Fibroblast of lung (primary cell): ENCODE measurements at regions not wholly inside any gene's neighbourhood (a gene's known extent, or its start where the extent isn't known, plus 50 kb on each side); places are given as distances from the start of the nearest gene placed in this dataset.

Source experiments
- DNase-seq, 2 donors: peaks; one replicate each; pipeline versions ENCODE4 v3.0.0 to v3.0.0-alpha.2; 2010; ENCODE audit warnings: low read depth in 2 of 2
- H2AFZ ChIP-seq: 2 replicates; pipeline ENCODE4 v1.5.1; 2012; ENCODE audit warnings: low read length, control low read depth, inconsistent platforms
- H3K27ac ChIP-seq: 2 replicates; pipeline ENCODE4 v1.5.1; 2011; ENCODE audit warnings: low read length, control low read depth; ENCODE audit not compliant: insufficient read depth
- H3K27me3 ChIP-seq: 2 replicates; pipeline ENCODE4 v1.5.1; 2011; ENCODE audit warnings: mild to moderate bottlenecking, low read length; ENCODE audit not compliant: control insufficient read depth, insufficient read depth
- H3K36me3 ChIP-seq: 2 replicates; pipeline ENCODE4 v1.5.1; 2011; ENCODE audit warnings: low read length; ENCODE audit not compliant: control insufficient read depth, insufficient read depth
- H3K4me1 ChIP-seq: 2 replicates; pipeline ENCODE4 v1.5.1; 2011; ENCODE audit warnings: low read length; ENCODE audit not compliant: control insufficient read depth, insufficient read depth; ENCODE audit errors: extremely low read depth
- H3K4me2 ChIP-seq: 2 replicates; pipeline ENCODE4 v1.5.1; 2011; ENCODE audit warnings: low read length, control low read depth; ENCODE audit not compliant: insufficient read depth; ENCODE audit errors: extremely low read depth
- H3K4me3 ChIP-seq, 4 experiments: fragments of 200-600 bp in 1 of 4; sonication (generic) in 1 of 4; replicated peaks in 1 of 4; 2 replicates each; pipeline ENCODE4 v1.5.1; 2011 to 2016; ENCODE audit warnings: low read length in 4 of 4, low read depth in 3 of 4, mild to moderate bottlenecking in 3 of 4, control low read depth in 2 of 4, inconsistent platforms in 1 of 4, mixed read lengths in 1 of 4; ENCODE audit not compliant: insufficient read depth in 1 of 4; ENCODE audit errors: control extremely low read depth in 1 of 4
- H3K79me2 ChIP-seq: 2 replicates; pipeline ENCODE4 v1.5.1; 2012; ENCODE audit warnings: mild to moderate bottlenecking, low read length, inconsistent platforms; ENCODE audit not compliant: control insufficient read depth, insufficient read depth
- H3K9ac ChIP-seq: 2 replicates; pipeline ENCODE4 v1.5.1; 2011; ENCODE audit warnings: mild to moderate bottlenecking, low read length, control low read depth; ENCODE audit not compliant: insufficient read depth
- H3K9me3 ChIP-seq: 2 replicates; pipeline ENCODE4 v1.5.1; 2012; ENCODE audit warnings: low read depth, low read length; ENCODE audit not compliant: control insufficient read depth, insufficient read depth
- H4K20me1 ChIP-seq: 2 replicates; pipeline ENCODE4 v1.5.1; 2011; ENCODE audit warnings: low read length; ENCODE audit not compliant: control insufficient read depth, insufficient read depth; ENCODE audit errors: extremely low read depth
- EZH2 ChIP-seq: IDR thresholded peaks from 2 replicates; pipeline ENCODE4 v1.5.1; 2012; ENCODE audit warnings: low read length, control low read depth, mild to moderate bottlenecking; ENCODE audit errors: missing control alignments
- TF ChIP-seq, protein P1 (sequence below), 2 donors: IDR thresholded peaks in 1 of 2; conservative IDR thresholded peaks in 1 of 2; 1 replicate in 1 of 2; 2 replicates in 1 of 2; pipeline ENCODE4 v1.5.1; 2011 to 2012; ENCODE audit warnings: low read length in 2 of 2, control low read depth in 1 of 2, inconsistent platforms in 1 of 2, low read depth in 1 of 2, mild to moderate bottlenecking in 1 of 2

DNA sequence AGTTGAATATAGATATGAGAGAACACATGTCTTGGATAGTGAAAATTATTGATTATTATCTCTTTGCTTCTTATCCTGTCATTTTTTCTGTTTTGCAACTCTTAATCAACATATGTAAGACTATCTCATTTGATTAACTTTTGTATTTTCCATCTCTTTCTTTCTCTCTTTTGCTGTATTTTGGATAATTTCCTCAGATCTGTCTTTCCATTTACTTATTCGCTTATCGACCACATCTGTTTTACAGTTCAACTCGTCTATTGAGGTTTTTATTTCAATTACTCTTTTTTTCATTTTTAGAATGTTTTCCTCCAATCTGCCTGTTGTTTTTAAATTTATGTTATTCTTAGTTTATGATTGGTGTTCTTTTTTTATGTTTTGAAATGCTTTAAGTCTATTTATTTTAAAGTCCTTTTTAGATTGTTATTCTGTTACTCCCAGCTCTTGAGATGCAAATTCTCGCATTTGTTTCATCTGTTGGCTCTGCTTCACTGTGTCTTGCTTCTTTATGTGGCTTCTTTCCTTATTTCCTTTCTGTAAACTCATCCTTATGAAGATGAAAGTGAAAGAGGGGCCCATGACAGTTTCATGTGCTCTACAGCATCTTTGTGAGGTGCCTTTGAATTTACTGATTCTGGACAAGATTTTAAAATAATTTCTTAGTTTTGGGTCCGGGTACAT lies 87.8 kb upstream of the IRX5 start:
- no peaks in the 10 kb centered on the region for H3K9me3 ChIP-seq
- H3K27me3 ChIP-seq, result no peaks in the 10 kb centered on the region
- DNase-seq, result no peak
- no peaks in the 10 kb centered on the region for H3K4me1 ChIP-seq
- no peak overlapping the region for H3K27ac ChIP-seq
- H3K79me2 ChIP-seq, result no peaks in the 10 kb centered on the region
- no peaks in the 10 kb centered on the region for H4K20me1 ChIP-seq
- no peak overlapping the region for H3K4me2 ChIP-seq
- no peak overlapping the region for H3K4me3 ChIP-seq
- no peaks in the 10 kb centered on the region for H3K36me3 ChIP-seq
- no peak overlapping the region for H2AFZ ChIP-seq
- TF ChIP-seq EZH2, result no peak
- TF ChIP-seq, protein P1, sequence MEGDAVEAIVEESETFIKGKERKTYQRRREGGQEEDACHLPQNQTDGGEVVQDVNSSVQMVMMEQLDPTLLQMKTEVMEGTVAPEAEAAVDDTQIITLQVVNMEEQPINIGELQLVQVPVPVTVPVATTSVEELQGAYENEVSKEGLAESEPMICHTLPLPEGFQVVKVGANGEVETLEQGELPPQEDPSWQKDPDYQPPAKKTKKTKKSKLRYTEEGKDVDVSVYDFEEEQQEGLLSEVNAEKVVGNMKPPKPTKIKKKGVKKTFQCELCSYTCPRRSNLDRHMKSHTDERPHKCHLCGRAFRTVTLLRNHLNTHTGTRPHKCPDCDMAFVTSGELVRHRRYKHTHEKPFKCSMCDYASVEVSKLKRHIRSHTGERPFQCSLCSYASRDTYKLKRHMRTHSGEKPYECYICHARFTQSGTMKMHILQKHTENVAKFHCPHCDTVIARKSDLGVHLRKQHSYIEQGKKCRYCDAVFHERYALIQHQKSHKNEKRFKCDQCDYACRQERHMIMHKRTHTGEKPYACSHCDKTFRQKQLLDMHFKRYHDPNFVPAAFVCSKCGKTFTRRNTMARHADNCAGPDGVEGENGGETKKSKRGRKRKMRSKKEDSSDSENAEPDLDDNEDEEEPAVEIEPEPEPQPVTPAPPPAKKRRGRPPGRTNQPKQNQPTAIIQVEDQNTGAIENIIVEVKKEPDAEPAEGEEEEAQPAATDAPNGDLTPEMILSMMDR (conservative IDR thresholded peaks at IDR 0.05 in 1 of 2, IDR thresholded peaks at IDR 0.05 in 1 of 2; ENCODE audit: low read depth in 1 of 2, low read length in 2 of 2), result no peak
- H3K9ac ChIP-seq, result no peak overlapping the region

DNA sequence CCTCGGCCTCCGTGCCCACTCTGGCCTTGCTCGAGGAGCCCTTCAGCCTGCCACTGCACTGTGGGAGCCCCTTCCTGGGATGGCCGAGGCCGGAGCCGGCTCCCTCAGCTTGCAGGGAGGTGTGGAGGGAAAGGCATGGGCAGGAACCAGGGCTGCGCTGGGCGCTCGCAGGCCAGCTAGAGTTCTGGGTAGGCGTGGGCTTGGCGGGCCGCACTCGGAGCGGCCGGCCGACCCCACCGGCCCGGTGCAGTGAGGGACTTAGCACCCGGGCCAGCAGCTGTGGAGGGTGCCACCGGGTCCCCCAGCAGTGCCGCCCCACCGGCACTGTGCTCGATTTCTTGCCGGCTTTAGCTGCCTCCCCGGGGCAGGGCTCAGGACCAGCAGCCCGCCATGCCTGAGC lies 101.0 kb upstream of the IRX5 start:
- TF ChIP-seq EZH2, result no peak
- TF ChIP-seq, protein P1 (conservative IDR thresholded peaks at IDR 0.05 in 1 of 2, IDR thresholded peaks at IDR 0.05 in 1 of 2; ENCODE audit: low read depth in 1 of 2, low read length in 2 of 2), result no peak
- no peak overlapping the region for H2AFZ ChIP-seq
- no peak for DNase-seq
- H3K4me3 ChIP-seq, result no peak overlapping the region
- H3K79me2 ChIP-seq, result no peaks in the 10 kb centered on the region
- no peaks in the 10 kb centered on the region for H3K36me3 ChIP-seq
- H3K9me3 ChIP-seq, result no peaks in the 10 kb centered on the region
- no peak overlapping the region for H3K27ac ChIP-seq
- H4K20me1 ChIP-seq, result no peaks in the 10 kb centered on the region
- no peaks in the 10 kb centered on the region for H3K27me3 ChIP-seq
- no peak overlapping the region for H3K9ac ChIP-seq
- no peak overlapping the region for H3K4me2 ChIP-seq
- H3K4me1 ChIP-seq, result no peaks in the 10 kb centered on the region

DNA sequence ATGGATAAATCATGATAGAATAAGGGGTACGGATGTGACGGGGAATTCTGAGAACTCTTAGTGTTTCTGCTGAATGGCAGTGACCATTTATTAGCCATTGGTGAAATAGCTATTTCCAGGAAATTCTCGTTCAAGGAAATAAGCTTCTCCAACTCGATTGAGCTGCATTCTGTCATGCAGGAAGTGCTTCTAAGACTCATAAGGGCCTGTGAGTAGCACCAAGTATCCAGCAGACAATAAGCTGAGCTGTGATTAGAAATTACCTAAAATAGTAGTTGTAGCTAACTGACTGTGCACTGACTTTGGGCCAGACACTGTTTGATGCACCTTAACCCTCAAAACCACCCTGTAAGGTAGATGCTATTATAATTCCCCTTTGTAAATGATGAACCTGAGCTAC lies 107.8 kb upstream of the IRX5 start:
- Histone ChIP-seq H2AFZ (no peak overlapping the region), H3K27ac (no peak overlapping the region), H3K4me3 (no peak overlapping the region), H3K4me2 (no peak overlapping the region), H3K79me2 (no peaks in the 10 kb centered on the region), H3K36me3 (no peaks in the 10 kb centered on the region), H4K20me1 (no peaks in the 10 kb centered on the region), H3K4me1 (no peaks in the 10 kb centered on the region), H3K9ac (no peak overlapping the region), H3K9me3 (no peaks in the 10 kb centered on the region), H3K27me3 (no peaks in the 10 kb centered on the region)
- no peak for DNase-seq
- no peak for TF ChIP-seq EZH2
